GDM1 (cell line): ENCODE measurements at regions not wholly inside any gene's neighbourhood (a gene's known extent, or its start where the extent isn't known, plus 50 kb on each side); places are given as distances from the start of the nearest gene placed in this dataset.
"Not testable (repeated sequence)": the region's sequence is repeated elsewhere in the genome, so short reads cannot be mapped to it uniquely, and the experiment has no call there.

Experiments used
- DNase-seq: peaks from one replicate; lab custom pipeline; 2025; lab: John Stamatoyannopoulos, UW

DNA sequence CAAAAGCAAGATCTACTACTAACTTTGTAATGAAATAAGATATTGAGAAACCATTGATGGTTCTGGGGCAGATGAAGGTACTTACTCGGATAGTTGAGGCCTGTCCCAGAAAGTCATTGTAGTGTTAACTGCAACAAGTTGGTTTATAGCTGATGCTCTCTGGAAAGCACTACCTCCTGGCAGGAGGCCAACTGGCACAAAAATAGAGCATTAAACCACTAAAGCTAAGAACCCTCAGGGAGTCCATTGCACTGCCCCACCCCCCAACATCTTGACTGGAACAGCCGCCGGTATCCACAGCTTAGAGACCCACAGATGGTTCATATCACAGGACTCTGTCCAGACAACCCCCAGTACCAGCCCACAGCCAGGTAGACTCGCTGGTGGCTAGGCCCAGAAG is 552.5 kb upstream of the CRIM1 start:
- no peak for DNase-seq

DNA sequence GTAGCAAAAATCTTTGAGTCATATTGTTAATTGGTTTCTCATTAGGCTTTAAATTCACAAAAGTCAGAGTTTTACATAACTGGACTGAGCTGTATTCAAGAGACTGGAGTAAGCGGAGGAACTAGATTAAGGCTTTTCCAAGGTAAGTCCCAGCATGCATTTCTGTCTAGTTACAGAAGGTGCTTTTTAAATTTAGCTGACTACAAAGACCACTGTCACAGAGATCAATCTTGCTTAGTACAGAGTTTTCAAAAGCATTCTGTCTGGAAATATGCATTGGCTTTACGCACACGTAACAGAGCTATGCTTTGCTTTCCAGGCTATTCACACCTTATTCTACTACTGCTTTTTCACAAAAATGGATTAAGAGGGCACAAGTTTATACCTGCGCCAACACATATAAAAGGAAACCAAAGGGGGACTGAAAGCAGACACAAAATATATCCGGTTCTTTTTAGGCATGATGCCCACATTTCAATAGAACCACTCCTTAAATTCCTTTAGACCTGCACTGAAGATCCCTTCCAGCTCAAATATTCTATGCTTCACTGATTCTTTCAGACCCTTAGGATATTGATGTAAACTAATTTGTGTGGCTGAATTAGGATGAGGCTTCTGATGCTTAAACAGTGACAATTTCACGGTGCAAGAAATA is 560.7 kb upstream of the CRIM1 start:
- DNase-seq, result no peak

DNA sequence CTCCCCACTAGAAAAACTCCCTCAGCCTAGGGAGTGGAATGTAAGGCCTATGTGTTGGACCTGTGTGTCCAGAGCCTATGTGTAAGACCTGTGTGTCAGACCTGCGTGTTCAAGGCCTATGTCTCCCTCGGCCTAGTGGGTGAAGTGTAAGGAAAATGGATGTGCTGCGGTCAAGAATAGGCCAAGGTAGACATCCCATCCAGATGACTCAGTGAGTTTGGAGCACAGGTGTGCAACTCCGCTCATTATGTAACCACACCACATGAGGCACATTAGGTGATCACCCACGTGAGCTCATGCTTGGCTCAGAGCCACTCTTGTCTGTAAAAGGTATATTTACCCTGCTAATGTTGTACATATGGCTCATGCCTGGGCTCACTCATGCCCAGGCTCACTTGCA is 565.3 kb upstream of the CRIM1 start:
- DNase-seq, result no peak

DNA sequence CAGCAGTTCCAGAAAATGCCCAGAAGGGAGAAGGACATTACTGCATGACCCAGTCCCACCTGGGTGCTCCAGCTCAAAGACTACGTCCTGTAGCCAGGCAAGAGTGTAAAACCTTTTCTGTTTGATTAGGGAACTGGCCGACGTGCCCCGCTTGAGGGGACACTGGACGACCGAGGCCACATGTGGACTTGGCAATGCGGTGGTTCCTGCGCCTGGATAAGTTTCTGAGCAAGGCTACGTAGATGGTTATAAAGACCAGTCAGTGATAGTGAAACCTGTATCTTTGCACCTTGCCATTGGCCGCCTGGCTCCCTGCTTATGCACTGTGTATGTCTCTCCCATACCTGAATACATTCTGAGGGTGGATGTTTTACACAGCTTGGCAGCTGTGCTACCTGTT is 567.0 kb upstream of the CRIM1 start:
- DNase-seq, result no peak

DNA sequence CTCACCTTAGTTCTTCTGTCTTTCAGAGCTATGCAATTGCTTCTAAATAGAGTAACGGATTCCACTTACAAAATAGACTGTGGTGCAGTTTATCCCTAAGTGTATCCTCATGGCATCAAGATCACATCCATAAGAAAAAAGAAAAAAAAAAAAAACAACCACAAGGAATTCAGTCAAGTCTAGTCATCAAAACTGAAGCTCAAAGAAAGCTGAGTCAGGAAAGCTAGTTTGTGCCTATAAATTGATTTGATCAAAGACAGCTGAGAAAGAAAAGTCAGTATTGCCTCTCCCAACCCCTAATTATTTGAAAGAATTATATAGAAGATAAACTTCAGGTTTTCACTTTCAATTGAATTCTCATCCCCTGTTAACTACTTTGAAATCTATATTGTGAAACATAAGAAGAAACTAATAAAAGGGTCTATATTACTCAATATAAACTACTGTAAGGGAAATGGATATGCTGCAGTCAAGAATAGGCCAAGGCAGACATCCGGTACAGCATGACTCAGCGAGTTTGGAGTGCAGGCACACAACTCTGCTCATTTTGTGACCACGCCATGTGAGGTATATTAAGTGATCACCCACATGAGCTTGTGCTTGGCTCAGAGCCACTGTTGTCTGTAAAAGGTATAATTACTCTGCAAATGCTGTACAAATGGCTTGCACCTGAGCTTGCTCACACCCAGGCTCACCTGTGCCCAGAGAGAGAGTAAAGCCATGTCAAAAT is 568.1 kb upstream of the CRIM1 start:
- peak; percentile 5 for DNase-seq

DNA sequence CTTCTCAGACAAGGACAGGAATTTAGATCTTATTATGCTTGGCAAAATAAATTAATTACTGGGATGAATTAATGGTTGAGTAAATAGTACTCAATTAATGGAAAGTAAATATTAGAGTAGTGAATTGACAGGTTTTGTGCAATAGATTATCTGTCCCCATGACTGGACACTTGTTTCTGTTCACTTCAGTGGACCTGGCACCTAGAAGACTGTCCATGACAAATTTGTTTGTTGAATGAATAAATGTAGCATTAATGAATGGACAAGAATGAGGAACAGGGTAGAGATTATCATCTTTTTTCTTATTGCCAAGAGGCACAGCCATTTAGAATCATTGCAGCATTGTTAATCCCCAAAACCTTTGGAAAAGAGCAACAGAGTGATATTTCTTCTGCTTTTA is 570.0 kb upstream of the CRIM1 start:
- DNase-seq, result no peak

DNA sequence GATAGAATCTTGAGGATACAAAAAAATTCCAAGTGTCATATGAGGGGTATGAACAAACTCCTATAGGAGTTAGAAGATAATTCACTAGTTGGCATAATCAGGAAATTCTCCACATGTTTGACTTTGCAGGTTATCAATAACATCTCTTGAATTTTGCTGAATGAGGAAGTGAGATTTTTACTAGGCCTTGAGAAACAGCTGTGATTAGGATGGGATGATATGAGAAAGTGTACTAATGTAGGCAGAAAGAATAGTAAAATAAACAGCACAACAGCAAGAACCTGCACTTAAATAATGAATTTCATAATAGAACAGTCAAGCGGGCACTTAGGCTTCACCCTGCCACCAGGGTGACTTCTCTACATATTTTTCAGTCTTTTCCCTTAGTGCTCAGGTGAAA is 570.8 kb upstream of the CRIM1 start:
- no peak for DNase-seq

DNA sequence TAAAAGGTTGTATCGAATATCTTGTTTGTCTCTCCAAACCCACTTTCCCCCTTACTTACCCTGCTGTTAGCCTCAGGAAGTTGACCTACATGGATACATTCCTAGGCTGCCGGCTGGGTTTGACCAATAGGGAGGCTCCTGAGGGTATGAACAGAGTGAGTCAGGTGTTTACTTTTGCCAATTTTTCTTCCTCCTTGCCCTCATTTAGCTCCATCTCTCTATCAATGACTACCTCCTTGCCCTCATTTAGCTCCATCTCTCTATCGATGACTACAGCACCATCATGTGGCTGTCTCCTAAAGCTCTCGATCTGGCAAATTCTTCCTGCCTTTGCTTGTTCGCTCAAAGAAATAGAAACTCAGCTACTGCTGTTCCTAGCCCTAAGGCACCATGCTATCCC is 571.9 kb upstream of the CRIM1 start:
- DNase-seq, result no peak

DNA sequence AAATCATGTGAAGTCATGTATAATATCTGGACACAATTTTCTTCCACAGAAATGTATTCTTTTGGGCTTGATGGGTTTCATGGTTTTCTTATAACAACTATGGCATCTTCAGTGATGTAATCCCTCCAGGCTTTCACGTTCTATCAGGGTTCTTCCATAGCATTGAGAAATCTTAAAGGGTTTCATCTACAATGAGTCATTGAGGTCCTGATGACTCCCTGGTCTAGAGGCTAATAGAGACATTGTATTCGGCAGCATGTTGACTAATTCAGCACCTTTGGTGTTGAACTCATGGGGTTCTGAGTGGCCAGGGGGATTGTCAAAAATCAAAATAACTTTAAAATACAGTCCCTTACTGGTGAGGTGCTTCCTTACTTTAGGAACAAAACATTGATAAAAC is 614.0 kb upstream of the CRIM1 start:
- DNase-seq, result no peak

DNA sequence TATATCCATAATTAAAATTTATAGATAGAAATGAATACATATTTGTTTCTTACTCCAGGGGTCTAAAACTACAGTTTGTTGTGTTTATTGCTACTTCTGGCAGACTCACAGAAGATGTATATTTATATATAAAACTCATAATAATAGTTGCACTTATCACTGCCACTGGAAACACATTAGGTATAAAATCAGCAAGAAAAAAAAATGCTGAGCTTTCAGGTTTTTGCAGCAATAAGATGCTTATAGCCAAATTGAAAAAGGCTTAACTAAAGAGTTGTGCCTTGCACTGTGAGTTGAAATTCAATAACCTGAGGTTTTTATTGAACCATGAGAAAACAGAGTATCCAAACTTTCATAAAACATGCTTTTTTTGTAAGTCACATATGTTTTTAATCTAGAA is 623.9 kb upstream of the CRIM1 start:
- DNase-seq, result no peak

DNA sequence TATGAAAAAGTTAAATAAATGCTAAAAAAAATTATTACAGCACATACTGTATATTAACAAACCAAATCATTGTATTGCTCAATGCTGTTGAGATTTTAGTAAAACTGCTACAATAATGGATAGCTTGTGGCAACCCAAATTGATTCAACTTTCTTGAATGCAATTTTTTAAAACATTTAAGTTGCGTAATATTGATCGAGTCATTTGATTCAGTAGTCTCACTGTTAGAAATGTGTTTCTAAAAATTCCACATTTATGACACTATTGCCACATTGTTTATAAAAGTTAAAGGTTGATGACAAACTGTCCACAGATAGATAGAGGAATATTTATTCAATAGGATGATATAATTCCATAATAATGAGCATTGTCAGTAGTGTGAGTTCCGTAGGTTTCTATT is 640.7 kb upstream of the CRIM1 start:
- no peak for DNase-seq

DNA sequence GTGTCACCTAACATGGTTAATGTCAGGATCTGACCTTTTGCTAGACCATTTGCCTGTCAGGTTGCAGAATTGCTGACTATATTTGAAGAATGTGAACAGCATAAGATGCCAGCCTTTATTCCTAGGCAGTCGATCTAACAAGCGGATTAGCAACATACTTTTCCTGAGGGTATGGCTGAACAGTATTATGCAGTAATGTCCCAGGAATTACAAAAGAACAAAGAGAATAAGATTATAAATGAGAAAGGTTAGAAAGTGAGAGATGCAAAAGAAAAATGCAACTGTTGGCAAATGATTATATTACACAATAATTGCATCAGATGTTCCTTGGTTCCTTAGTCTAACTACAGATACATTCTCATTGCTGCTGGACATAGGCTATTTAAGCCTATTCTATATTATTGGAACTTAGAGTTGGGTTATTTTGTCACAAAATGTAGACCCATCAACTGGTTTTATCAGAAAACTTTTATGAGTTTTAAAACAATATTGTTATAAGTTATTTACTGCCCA is 647.1 kb upstream of the CRIM1 start:
- no peak for DNase-seq

DNA sequence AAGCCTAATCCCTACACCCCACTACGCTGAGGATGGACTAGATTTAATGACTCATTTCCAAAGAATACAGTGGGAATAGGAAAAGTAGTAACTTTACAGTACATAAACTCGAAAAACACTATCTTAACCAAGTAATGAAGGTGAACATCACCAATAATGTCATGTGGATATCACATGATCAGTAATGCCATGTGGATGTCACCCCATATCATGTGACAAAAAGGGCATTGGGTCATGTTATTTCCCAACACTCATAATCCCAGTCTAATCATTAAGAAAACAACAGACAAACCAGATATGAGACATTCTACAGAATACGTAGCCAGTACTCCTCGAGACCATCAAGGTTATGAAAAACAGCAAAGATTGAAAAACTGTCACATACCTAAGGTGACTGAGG is 667.3 kb upstream of the CRIM1 start:
- DNase-seq, result no peak

DNA sequence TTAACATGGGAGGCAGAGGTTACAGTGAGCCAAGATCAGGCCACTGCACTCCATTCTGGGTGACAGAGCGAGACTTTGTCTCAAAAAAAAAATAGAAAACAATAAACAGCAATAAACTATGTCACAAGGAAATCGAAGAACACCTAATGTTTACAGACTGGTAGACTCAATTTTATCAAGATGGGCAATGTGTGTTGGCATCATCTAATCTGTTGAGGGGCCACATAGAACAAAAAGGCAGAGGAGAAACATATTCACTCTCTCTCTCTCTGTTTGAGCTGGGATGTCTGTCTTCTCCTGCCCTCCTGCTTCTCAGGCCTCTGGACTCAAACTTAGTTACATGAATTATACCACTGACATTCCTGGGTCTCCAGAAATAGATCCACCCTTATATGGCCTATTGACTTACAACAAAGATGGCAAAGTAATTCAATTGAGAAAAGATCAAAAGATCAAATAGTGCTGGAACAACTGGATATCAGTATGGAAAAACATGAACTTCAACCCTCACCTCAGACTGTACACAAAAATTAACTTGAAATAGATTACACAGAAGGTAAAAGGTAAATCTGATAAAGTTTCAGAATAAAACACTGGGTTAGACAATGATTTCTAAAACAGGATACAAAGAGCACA is 703.8 kb upstream of the CRIM1 start:
- DNase-seq, result no peak

DNA sequence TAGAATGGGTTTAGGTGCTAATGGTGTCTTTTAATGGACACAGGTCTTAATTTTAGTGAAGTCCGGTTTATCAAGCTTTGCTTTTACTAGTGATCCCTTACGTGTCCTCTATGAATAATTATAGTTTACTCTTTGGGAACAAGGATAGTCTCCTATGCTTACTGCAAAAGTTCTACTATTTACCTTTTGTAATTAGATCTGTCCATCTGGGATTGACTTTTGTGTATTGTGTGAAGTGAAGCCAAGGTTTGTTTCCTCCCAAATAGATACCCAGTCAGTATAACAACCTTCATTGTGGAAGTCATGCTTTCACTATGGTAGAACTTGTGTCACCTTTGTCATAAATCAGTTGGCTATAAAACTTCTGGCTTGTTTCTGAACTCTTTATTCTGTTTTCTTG is 740.9 kb upstream of the CRIM1 start:
- no peak for DNase-seq

DNA sequence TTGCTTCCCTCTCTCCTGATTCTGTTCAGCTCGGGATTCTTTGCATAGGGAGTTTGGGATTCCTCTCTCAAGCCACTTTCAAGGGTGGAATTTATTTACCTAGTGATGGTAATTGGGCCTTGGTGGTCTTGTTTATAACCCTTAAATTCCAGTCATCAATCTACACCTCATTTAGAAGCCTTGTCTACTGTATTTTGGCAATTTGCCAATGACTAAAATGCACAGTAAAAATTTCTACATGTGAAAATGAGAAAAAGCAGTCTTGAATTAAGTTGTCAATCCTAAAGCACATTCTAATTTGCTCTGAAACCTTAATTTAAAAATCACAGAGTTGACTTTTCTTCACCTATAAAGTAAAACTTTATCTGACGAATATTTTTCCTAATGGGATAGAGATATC is 749.2 kb upstream of the CRIM1 start:
- no peak for DNase-seq

DNA sequence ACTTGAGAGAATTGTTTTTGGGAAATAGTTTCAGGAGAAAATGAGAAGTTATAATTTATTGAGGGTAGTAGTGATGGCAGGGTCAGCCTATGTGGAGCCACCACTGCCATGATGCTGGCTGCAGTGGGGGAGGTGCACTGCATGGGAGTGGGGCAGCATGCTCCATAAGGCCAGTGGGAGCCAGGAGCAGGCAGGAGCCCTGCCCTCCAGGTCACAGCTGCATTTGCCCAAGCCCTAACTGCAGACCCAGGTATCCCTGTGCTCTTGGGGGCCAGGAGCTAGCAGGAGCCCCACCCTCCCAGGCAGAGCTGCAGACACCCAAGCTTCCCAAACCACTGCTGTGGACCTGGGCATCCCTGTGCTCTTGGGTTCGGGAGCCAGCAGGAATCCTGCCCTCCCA is 757.3 kb upstream of the CRIM1 start:
- DNase-seq, result no peak

DNA sequence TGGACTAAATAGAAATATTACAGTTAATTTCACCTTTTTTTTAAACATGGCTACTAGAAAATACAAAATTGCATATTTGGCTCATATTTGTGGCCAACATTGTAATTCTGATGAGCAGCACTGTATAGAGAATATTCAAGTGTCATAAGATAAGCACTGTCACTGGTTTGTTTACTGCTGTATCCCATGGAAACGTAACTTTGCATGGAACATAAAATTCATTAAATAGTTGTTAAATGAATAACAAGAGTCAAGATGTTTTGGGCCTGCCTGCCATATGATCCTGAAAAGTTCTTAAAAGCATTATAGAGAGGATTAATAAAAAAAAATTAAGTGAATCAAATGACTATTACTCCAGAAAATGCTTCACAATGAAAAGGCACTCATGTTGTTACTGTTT is 763.7 kb upstream of the CRIM1 start:
- no peak for DNase-seq

DNA sequence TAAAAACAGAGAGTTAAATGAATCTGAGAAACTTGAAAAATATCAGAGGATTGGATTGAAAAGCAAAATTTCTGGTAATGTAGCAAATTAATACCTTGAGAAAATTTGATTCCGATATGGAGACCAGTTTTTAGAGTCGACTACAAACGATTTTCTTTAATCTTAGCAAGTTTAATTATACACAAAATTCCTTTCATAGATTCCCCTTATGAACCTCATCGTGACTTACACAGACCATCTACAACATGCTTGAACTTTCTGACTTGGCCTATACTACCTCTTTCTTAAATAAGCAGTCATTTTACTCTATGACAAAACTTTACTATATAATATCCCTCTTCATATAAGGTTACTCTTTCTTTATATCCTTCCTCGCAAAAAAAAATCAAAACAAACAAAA is 769.6 kb upstream of the CRIM1 start:
- no peak for DNase-seq

DNA sequence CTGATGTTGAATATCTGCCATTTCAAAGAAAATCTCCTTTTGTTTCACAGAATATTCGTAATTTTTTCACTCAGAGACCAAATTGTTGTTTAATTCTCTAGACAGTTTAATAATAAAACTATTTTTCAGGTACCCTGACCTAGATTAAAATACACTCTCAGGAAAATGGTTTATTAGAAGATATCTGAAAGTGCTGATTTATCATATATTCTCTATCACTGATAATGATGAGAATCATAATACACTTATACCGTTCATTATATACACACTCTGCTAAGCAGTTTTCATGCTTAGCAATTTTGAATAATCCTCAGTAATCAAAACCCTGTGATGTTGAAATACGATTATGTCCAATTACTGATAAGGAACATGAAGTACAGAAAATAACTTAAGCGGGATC is 772.9 kb upstream of the CRIM1 start:
- DNase-seq, result no peak

DNA sequence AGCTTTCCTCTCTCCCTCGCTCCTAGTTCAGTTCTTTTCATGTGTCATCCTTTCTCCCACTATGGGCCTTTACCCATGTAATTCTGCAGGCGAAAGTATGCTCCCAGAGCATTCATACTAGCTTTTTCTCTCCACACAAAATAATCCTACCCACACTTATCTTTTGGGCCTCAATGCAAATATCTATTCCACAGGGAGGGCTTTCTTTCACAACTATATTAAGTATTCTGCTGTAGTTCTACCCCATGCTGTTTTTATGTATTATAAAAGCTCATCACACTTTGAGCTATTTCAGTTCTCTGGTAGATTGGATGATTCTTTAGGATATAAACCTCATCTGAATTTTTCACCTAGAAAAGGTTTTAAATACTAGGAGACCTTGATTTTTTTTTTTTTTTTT is 774.6 kb upstream of the CRIM1 start:
- DNase-seq, result no peak

DNA sequence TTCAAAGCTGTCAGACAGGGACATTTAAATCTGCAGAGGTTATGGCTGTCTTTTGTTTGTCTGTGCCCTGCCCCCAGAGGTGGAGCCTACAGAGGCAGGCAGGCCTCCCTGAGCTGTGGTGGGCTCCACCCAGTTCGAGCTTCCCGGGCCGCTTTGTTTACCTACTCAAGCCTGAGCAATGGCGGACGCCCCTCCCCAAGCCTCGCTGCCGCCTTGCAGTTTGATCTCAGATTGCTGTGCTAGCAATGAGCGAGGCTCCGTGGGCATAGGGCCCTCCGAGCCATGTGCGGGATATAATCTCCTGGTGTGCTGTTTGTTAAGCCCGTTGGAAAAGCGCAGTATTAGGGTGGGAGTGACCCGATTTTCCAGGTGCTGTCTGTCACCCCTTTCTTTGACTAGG is 787.0 kb upstream of the CRIM1 start:
- not testable (repeated sequence) for DNase-seq

DNA sequence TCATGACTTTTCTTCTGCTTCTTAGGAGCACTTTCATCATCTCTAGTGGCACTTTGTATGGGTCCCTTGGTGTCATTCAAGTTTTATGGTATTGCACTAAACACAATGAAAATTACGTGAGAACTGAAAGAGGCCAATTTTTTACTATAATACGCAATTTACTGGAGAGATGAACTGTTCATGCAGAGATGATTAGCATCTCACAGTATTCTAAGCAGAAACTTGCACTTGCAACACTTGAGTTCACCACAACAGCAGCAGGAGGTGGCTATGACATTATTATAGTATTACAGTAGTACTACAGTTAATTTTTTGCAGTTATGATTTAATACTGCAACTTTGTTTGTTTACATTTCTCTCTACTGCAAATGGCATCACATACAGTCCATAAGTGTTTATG is 793.1 kb upstream of the CRIM1 start:
- DNase-seq, result no peak

DNA sequence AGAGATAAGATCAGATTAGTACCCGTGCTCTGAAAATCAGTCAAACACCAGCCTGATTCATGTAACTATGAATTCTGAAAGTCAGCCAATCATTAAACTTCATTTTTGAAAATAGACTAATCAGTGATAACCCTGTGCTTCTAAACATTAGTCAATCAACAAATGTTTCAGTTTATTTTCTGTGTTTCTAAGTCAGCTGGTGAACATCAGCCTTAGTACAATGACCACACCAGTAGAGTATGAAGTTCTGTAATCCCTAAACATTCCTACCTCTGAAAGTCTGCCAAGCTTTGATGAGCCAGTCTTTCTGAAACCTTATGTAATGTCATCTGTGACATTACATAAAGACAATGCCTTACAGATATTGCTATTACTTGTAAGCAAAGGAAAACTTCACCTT is 807.4 kb upstream of the CRIM1 start:
- DNase-seq, result no peak
